CD4-positive, alpha-beta T cell treated with Interleukin-1 beta for 1 hour (primary cell): ENCODE measurements at regions not wholly inside any gene's neighbourhood (a gene's known extent, or its start where the extent isn't known, plus 50 kb on each side); places are given as distances from the start of the nearest gene placed in this dataset.

Experiments used
- DNase-seq, 2 donors: peaks; one replicate each; pipeline ENCODE4 v3.0.0-alpha.2; 2020 to 2022

DNA sequence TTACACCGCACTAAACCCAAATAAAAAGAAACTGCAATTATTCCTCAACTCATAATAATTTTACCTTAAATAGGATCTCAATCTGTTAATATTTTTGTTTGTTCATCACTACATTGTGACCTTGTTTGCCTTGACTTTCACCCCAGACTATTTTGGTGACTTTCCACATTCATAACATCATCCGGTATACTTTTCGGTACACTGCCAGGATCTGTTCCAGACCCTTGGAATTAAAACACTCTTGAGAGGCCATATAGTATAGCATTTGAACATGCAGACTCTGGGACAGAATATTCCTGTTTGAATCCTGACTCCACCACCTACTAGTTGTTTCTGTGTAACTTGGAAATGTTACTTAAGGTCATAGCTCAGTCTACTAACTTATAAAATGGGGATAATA is 577.4 kb downstream of the METTL4 start:
- DNase-seq = no peak

DNA sequence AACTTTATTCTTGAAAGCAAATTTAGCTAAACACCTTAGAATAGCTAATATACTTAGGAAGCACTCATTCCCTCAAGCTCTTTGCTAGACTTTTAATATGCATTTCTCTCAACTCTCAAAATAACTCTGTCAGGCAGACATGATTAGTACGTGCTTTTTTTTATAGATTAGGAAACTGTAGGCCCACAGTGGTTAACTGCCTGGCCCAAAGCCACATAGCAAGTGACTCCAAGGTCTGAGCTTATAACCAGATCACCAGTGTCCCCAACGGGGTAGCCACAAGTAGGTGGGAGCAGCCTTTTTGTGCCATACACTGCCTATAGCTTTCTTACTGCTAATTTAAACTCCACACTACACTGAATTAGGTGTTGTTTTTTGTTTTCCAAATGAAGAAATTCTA is 576.8 kb downstream of the METTL4 start:
- DNase-seq = no peak

DNA sequence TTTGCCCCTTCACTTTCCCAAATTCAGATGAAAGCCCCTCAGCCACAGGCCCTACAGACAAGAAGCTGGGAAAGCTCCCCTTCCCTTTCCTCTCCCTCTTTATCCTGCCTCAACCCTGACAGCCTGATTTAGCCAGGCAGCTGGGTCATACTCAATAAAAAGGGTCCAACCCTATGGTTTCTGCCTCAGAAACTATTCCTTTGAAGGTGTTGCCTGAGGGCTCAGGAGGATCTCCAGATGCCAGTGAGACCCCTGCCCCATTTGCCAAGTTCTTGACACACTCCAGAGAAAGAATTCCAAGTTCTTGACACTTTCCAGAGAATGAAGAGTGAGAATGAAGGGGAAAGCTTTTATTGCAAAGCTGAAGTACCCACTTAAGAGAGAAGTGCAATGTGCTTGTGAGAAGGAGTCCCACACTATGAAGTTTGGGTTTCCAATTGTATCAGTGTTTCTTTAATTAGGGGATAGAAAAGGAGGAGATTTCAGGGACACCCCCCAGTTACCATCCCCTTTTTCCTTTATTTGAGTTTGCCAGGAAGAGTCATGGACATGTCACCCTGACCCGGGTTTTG is 576.2 kb downstream of the METTL4 start:
- DNase-seq = no peak

DNA sequence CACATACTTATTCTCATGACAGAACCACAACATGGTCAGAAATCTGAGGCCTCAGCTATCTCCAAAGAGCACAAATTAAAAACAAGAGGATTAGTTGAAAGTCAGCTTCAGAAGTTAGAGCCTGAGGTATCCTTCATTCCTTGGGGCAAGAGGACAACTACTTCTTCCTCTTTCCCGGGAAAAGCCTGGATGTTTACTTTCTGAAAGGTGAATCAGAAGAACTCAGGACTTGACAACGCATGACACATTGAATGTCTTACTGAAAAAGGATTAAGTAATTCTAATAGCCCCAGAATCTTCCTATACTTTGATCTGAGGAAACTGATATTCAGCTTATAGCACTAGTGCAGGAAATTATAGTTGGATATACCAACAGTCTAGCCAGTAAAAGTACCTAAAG is 573.2 kb downstream of the METTL4 start:
- no peak for DNase-seq

DNA sequence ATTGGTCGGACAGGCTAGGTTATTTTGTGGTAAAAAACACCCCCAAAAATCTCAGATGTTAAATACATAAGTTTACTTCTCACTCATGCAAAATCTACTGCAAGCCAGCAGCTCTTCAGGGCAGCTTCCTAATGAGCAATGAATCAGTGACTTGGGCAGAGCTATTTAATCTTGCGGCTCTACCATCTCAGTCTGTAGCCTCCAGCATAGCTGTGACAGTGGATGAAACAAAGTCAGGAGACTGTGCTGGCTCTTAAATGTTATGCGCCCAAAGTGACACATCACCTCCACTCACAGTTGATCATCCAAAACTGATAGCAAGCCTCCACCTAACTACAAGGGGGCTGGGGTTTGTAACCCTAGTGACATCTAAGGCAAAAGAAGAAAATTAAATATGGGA is 571.9 kb downstream of the METTL4 start:
- no peak for DNase-seq

DNA sequence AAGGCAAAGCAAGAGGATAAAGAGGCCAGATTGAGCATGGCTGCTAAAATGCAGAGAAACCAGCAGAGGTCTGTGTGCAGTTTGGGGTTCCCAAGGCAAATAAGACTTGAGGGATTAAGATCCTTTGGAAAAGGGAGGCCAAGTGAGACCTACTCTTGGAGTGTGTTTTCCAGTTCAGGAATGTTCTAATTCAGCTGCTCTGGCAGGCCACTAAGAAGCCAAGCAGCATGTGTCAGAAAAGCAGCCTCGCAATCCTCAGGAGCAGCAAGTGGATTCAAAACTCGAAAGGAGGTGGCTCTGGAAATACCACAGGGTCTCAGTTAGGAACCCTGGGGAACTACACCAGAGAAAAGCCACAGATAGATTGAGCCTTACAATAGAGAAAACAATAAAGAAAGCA is 569.2 kb downstream of the METTL4 start:
- no peak for DNase-seq

DNA sequence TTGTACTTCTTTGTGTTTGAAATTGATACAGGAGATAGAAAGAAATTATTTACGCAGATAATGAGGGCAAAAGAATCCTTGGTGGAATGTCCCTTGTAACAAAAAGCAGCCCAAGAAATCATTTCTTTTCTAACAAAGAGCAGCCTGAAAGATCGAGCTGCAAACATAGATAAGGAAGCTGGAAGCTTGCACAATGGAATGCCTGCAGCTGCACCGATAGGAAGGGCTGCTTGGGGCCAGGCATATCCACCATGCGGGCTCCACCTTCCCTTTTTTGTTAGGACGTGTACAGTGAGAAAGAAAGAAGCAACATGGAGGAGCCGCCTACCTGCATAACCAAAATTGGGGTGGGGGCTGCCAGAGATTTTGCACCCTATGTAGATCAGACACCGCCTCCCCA is 568.7 kb downstream of the METTL4 start:
- no peak for DNase-seq

DNA sequence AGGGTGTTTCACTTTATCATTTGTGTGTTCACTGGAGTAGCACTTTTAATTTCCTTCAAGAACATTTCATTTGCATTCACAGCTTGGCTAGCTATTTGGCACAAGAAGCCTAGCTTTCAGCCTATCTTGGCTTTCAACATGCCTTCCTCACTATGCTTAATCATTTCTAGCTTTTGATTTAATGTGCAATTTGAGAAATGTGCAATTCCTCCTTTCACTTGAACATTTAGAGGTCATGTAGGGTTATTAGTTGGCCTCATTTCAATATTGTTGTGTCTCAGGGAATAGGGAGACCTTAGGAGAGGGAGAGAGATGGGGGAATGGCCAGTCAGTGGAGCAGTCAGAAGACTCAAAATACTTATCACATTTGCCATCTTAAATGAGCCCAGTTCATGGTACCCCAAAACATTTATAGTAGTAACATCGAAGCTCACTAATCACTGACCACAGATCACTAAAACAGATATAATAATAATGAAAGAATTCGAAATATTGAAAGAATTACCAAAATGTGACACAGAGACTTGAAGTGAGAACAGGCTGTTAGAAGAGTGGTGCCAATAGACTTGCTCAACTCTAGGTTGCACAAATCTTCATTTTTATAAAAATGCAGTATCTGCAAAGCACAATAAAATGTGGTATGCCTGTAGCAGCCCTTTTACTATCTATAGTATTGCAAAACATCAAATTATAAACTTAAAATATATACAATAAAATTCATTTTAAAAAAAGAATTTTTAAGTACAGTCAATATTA is 561.2 kb downstream of the METTL4 start:
- no peak for DNase-seq

DNA sequence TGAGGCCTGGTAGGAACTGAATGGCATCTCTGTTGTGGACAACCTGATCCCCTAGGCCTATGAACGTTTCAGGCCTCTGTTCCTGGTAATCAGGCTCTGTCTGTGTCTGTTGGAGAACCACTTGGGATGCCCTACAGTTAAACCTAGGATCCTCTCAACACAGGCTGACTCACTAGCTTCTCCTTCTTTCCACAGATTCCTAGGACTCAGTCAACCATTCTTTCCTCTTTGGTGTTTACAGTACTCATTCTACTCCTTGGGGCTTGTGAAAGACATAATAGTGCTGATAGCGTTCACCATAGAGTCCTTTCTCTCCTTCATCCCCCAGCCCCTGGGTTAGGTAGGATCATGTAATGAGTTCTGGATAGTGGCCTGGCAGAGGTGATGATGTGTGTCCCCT is 544.3 kb downstream of the METTL4 start:
- no peak for DNase-seq

DNA sequence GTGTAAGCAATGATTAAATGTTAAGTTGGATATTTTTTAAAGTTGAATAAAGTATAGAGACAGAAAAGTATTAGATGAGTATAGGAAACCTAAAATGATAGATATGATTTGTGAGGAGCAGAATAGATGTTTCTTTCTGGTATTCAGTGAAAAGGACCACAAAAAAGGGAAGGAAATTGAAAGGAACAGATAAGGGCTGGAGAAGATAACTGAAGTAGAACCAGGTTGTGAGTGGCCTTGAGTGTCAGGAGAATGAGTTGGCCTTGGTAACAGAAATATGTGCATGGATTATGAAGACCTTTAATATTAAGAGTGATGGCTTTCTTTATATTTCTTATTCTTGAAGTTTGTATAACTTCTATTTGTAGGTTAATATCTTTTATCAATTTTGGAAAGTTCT is 543.5 kb downstream of the METTL4 start:
- no peak for DNase-seq

DNA sequence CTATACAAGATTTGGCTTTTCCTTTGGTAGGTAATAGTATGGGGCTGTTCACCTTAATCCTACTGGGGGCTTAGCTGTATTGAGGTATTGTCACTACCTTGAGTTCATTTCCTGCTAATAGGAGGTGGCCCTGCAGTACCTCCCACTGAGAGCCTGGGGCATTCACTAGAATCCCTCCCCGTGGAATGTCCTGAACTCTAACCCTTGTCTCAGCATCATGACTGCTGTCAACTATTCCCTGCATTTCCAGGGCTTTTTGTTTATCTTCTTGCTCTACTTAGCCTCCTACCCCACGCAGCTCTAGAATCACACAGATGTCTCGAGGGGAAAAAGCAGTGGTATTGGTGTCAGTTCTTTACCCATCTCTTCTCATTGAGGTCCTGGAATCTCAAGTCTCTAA is 542.3 kb downstream of the METTL4 start:
- no peak for DNase-seq

DNA sequence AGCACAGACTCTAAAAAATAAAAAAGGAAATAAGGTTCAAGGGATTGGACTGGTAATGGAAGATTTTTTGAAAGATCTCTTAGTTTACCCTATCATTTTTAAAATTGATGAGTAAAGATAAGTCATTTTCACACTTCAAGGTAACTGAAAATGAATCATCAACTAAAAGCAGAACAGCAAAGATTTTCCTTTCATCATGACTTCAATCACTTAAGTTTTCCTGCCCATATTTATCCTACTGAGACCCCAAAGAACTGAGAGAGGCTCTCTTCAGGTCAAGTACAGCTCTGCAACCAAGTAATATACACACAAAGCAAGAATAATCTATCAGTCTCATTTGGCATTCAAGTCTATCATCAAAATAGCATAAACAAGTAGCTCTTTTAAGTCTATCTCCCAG is 540.7 kb downstream of the METTL4 start:
- DNase-seq = no peak

DNA sequence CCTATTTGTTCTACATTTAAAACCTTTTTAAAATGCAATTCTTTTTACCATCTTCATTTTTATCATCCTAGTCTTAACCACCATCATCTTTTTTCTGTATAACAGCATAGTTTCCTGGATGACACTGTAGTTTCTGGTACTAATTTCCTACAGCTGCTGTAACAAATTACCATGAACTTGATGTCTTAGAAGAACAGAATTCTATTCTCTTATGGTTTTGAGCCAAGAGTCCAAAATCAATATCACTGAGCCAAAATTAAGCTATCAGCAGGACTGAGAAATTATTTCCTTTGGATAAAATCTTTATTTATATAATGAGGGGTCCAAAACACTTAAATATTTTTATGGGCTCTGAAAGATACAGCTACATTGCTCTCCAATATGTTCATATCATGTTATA is 539.3 kb downstream of the METTL4 start:
- DNase-seq = no peak

DNA sequence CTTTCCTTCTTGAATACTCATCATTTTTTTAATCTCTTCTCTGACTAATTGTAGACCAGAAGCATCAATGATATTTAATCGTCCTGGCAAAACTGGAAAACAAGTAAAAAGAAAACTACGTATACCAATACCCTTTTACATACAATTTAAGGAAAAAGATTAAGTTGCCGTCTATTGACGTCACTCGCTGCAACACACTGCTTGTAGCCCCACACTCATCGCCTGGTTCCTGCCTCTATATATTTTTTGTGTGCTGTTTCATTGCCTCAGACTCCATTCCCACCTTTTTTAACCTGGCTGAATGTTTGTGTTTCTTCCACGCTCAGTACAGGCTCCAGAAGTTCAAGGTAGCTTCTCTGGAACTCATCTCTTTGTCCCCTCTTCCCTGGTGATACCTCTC is 536.2 kb downstream of the METTL4 start:
- no peak for DNase-seq

DNA sequence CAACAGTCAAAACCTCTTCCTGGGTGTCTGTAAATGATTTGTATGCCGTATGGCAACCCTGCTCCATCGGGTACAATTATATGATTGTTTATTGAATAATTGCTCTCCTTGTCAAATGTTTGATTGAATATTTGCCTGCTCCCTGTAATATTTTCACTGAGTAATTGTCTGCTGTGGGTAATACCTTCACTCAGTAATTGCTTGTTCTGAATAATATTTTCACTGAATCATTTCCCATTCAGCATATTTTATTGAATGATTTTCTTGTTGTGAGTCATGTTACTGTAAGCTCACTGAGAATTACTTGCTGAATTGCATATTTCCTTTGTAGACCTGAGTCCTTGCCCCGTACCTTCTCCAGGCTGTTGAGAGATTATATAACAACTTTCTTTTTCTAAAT is 535.2 kb downstream of the METTL4 start:
- DNase-seq = no peak

DNA sequence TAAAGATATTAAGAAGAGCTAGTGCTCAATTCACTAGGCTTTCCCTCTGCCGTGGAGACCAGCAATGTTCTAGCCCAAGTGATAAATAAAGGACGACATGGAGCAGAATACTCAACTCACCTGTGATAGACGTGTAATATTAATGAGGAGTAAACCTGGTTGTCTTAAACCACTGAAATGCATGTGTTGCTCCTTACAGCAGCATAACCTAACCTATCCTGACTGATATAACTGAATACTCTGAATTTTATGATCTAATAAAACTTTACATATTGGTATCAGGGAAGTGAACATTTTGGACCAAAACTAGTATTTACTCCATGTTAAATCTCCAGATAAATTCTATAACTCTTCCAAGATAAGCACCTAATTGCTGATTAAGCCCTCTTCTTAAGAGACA is 531.0 kb downstream of the METTL4 start:
- no peak for DNase-seq

DNA sequence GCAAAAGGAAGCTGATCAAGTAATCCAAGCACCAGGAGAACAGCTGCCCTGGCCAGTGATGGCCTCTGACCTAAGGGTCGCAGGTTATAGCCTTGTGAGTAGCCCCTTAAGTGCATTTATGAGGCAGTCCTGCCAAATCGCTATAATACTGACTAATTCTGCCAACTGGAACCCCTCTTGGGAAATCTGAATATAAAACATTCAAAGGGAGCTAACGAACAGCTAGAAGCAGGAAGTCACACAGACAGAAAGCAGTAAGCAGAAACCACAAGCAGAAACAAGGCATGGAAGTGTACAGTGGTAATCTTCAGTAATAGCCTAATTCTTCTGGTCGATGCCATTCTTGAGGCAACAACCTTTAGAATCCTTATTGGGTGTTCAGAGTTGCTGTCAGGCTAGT is 521.3 kb downstream of the METTL4 start:
- no peak for DNase-seq

DNA sequence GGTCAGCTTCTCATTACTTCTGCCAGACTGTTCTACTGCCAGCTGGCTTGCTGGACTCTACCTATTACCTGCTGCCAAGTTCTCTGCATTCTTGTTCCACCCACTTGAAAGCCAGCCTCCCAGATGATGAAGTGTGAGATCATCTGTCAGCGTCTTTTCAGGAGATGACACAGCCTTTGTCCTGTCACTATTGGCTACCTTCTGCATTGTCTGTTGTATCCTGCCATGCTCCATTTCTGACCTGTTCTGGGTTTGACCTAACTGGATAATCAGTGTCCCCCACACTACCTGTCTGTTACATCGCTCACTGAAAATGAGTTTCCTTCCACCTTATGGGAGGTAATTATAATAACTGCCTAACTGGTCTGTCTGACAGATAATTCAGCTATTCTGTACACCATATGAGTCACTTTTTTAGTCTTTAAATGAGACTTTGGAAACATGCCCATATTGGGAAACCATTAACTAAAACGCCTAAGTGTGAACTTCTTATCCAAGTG is 520.6 kb downstream of the METTL4 start:
- no peak for DNase-seq

DNA sequence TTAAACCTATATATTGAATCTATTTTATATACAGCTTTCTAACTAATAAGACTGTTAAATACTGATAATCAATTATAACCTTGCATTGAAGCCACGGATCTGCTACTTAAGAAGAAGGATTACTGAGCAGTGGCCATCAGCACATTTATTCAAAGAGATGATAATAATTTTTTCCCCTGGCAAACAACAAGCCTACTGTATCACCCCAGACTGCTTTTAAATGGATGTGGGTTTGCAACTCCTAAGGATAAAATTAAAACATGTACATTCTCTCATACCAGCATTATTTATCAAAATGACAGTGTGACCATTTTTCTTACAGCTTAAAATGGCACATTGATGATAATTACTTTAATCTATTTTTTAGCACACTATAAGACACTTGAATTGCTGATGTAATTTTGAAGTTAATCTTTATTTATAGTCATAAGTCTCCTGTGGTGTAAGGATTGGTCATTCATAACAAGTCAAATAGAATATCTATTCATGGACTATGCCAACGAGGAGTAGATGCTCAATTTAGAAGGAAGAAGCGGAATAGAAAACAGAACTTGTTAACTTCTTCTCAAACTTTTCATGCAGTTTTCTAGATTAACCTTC is 517.7 kb downstream of the METTL4 start:
- DNase-seq = no peak

DNA sequence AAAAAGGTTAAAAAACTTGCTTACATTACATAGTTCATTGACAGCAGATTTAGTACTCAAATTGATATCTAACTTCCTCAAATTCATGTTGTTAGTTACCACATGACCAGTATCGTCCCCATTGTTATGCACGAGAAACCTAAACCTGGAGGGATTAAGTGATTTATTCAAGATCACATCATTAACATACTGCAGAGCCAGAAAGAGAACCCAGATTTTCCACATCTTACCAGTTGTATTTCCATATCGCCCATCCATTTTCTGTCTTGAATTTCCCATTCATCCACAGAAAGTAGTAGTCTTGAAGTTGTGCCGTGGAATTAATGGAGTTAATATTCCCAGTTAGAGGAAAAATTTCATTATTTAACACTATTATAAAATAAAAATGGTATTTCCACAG is 512.0 kb downstream of the METTL4 start:
- DNase-seq = no peak

DNA sequence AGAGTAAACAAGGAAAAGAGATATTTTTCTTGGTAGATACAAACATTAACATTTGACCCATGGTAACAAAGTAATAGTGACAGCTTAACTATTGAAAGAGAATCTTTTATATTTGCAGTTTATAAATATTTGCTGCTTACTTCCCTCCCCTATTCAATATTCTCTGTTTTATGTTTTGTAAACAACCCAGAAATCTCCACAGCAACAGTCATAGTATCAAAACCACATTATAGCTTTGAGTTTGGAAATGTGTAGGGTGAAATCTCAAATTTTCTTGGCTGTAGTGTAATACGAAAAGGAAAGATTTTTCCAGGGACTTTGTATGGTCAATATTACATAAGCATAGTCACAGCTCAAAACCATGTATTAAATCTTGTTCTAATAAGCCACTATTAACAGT is 511.2 kb downstream of the METTL4 start:
- no peak for DNase-seq

DNA sequence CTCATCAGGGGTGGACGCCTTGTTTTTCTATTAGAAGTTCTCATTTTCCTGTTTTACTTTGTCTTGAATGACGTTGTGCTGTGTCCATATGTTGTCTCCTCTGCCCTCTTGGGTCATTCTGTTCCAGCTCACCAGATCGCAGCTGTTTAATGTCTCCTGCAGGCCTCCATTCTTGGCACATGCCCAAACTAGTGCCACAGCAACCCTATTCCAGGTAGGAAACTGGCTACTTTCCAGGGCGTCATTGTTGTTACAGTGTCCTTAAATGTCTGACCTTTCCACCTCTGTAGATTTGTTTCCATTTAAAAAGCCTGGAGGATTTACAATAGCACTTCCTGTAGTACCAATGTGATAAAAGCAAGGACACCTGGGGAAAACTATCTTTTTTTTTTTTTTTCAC is 500.7 kb downstream of the METTL4 start:
- no peak for DNase-seq

DNA sequence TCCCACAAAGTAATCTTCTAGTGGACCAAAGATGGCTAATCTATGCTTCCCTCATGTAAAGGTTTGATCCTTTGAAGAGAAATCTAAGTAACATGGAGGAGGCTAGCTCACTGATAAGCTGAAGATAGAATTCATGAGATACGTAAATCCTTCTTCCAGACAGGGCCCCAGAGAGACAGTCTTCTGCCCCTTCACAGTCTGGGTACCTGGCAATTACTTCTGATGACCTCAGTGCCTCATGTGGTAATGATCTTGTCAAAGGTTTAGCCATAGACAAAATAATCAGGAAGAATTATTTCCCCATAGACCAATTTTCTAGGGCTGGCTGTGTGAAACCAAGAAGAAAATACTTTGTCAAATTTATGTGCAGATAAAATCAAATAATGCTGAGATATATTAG is 495.8 kb downstream of the METTL4 start:
- DNase-seq = no peak

DNA sequence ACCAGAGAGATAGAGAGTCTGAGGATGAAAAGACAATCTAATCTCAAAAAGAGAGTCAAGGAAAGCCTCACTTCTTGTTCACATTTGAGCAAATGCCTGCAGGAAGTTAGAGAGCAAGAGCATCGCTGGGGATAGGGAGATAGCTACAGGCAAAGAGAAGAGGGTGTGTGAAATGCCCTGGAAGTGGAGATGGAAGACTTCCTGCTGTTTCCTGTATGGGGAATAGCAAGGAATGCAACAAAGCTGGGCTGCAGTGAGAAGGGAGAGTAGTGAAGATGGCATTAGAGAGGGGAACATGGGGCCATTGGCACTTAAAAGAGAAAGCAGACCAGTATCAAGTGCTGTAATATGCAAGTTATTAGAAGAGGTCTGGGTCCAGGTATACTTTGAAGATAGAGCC is 488.6 kb downstream of the METTL4 start:
- no peak for DNase-seq

DNA sequence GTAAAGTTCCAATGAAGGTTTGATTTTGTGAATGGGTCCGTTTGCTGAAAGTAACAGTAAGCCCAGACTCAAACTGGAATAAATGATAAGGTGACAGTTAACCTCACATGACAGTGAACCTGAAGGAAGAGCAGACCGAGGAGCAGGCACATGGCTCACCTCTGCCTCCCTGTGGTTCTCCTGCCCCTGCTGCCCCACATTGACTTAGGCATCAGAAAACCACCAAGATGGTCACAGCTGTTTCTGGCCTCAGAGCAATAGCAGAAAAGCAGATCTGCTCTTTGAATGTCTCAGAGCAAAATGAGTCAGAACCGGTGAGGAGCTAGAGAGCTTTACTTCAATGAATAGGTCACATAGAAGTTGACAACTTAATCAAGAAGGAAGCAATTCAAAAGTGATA is 487.6 kb downstream of the METTL4 start:
- DNase-seq = no peak
